Uterus (tissue), 2 donors: ENCODE measurements at regions not wholly inside any gene's neighbourhood (a gene's known extent, or its start where the extent isn't known, plus 50 kb on each side); places are given as distances from the start of the nearest gene placed in this dataset.
"Not testable (repeated sequence)": the region's sequence is repeated elsewhere in the genome, so short reads cannot be mapped to it uniquely, and the experiment has no call there.

ENCODE experiments used
- POLR2A ChIP-seq, 2 donors: fragments of 450-650 bp; IDR thresholded peaks; one replicate each; pipeline ENCODE4 v1.6.1; 2016; ENCODE audit warnings: antibody characterized with exemption in 2 of 2, mild to moderate bottlenecking in 1 of 2, moderate library complexity in 1 of 2
- TF ChIP-seq, protein P1 (sequence below), 4 experiments: fragments of 200-600 bp in 2 of 4; fragments of 450-650 bp in 2 of 4; sonication (generic) in 2 of 4; IDR thresholded peaks; one replicate each; pipeline ENCODE4 v1.5.1; 2016 to 2019; ENCODE audit warnings: antibody characterized with exemption in 4 of 4, mild to moderate bottlenecking in 2 of 4, moderate library complexity in 1 of 4

DNA sequence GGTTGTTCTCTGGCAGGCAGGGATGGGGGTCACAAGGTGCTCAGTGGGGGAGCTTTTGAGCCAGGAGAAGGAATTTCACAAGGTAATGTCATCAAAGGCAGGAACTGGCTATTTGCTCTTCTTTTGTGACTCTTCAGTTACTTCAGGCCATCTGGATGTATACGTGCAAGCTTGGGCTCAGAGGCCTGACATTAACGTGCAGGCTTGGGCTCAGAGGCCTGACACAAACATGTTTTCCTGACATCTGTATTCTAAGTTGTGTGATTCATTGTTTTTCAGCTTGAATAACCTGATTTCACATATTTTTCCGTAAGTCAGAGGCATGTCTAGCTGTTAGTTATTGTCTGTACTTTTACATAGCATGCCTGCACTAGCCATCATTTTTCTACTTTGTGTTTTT lies 118.2 kb upstream of the FOLH1 start:
- TF ChIP-seq, protein P1, sequence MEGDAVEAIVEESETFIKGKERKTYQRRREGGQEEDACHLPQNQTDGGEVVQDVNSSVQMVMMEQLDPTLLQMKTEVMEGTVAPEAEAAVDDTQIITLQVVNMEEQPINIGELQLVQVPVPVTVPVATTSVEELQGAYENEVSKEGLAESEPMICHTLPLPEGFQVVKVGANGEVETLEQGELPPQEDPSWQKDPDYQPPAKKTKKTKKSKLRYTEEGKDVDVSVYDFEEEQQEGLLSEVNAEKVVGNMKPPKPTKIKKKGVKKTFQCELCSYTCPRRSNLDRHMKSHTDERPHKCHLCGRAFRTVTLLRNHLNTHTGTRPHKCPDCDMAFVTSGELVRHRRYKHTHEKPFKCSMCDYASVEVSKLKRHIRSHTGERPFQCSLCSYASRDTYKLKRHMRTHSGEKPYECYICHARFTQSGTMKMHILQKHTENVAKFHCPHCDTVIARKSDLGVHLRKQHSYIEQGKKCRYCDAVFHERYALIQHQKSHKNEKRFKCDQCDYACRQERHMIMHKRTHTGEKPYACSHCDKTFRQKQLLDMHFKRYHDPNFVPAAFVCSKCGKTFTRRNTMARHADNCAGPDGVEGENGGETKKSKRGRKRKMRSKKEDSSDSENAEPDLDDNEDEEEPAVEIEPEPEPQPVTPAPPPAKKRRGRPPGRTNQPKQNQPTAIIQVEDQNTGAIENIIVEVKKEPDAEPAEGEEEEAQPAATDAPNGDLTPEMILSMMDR (IDR thresholded peaks at IDR 0.05) = not testable (repeated sequence)
- TF ChIP-seq POLR2A (IDR thresholded peaks at IDR 0.05) = not testable (repeated sequence)
